Omental fat pad (tissue), 3 donors: ENCODE measurements at regions not wholly inside any gene's neighbourhood (a gene's known extent, or its start where the extent isn't known, plus 50 kb on each side); places are given as distances from the start of the nearest gene placed in this dataset.

Experiments used
- ATAC-seq: fragments of 150-250 bp; one replicate; pipeline ENCODE4 v1.9.1; 2016; ENCODE audit warnings: mild to moderate bottlenecking, moderate library complexity; ENCODE audit not compliant: low FRiP score
- DNase-seq: peaks from one replicate; pipeline ENCODE4 v3.0.0-alpha.2; 2019; ENCODE audit warnings: low spot score
- TF ChIP-seq, protein P1 (sequence below), 3 donors: fragments of 450-650 bp; IDR thresholded peaks; one replicate each; pipeline ENCODE4 v1.5.1; 2016 to 2017; ENCODE audit warnings: antibody characterized with exemption in 3 of 3, mild to moderate bottlenecking in 3 of 3, moderate library complexity in 2 of 3

DNA sequence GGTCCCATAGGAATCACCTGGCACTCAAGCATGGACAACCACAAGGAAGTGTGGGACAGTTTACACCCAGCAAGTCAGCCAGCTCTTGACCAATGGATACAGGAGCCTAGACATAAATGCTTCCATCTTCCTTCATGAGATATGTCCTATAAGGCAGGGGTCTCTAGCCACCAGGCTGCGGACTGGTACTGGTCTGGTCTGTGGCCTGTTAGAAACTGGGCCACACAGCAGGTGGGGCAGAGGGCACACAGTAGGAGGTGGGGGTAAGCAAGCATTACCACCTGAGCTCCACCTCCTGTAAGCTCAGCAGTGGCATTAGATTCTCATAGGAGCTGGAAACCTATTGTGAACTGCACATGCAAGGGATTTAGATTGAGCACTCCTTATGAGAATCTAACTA lies 437.1 kb downstream of the CD109 start:
- ATAC-seq (no peak), DNase-seq (no peak)
- TF ChIP-seq, protein P1, sequence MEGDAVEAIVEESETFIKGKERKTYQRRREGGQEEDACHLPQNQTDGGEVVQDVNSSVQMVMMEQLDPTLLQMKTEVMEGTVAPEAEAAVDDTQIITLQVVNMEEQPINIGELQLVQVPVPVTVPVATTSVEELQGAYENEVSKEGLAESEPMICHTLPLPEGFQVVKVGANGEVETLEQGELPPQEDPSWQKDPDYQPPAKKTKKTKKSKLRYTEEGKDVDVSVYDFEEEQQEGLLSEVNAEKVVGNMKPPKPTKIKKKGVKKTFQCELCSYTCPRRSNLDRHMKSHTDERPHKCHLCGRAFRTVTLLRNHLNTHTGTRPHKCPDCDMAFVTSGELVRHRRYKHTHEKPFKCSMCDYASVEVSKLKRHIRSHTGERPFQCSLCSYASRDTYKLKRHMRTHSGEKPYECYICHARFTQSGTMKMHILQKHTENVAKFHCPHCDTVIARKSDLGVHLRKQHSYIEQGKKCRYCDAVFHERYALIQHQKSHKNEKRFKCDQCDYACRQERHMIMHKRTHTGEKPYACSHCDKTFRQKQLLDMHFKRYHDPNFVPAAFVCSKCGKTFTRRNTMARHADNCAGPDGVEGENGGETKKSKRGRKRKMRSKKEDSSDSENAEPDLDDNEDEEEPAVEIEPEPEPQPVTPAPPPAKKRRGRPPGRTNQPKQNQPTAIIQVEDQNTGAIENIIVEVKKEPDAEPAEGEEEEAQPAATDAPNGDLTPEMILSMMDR (IDR thresholded peaks at IDR 0.05) = no peak

DNA sequence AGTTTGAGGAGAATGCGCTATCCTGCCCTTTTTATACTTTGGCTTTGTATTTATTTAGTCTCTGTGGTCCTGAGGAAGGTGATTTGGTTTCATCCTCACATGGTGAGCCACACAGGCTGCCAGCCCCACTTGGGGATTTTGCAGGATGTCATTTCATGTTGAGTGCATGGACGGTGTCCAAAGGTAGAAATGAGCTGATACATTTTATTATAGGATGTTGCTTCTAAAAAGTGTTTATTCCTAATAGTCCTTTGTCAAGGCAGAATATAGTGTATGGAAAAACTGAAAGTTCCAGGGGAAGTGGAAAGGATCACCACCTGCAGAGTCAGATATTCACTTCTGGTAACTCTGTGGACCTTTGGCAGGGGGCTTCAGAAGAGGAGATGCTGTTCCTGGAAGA lies 434.6 kb downstream of the CD109 start:
- TF ChIP-seq, protein P1 (IDR thresholded peaks at IDR 0.05) = no peak
- no peak for ATAC-seq

DNA sequence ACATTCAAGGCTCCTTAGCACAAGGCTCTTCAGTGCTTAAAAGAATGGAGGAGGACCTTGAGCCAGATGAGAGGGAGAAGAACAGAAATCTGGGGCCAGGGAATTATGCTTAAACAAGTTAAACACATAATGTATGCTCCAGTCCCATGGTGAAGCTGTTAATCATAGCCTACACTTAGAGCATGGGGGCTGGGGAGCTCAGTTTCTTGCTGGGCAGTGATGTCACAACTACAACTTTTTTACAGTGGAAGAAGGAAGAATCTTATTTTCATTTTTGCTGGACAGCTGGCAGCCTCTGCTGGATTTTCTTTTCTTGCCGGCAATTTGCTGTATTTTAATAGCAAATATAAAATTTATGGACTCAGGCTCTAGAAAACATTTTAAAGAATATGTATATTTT lies 432.5 kb downstream of the CD109 start:
- TF ChIP-seq, protein P1 (IDR thresholded peaks at IDR 0.05) = no peak
- DNase-seq (no peak), ATAC-seq (no peak)

More for the DNA sequence above, 434.6 kb downstream of the CD109 start:
- DNase-seq = no peak

DNA sequence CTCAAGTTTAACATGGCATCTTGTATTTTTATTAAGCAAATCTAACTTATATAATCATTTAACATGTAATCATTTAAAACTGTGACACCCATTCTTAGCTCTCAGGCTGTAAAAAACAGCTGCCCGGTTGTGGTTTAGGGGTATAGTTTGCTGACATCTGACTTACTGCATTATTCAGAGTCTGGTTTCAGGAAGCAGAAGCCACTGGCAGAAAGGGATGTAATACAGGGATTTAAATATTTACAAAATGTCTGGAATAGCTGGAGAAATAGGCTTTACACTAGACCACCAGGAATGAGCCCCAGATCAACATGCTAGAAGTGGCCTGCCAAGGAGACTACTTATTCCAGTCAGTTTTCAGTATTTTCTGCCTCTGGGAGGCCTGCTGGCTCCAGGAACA lies 421.1 kb downstream of the CD109 start:
- no peak for DNase-seq
- ATAC-seq = no peak
- TF ChIP-seq, protein P1 (IDR thresholded peaks at IDR 0.05) = no peak

DNA sequence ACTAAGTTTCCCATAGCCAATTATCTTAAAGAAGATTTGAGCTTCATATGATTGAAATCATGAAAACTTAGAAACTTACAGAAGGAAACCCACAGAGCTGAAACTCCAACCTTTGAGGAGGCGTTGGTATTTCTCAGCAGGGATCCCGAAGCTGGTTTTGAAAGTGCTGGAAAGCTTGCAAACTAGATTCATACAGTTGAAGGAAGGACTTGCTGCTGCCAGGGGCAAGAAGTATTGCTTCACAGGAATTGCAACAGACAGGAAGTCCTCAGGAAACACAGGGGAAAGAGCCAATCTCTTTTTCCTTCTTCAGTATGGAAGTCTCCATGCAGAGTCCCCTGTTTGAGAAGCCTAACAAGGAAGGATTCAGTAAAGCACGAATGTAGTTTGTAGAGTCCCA lies 419.7 kb downstream of the CD109 start:
- DNase-seq (no peak), ATAC-seq (no peak)
- TF ChIP-seq, protein P1 (IDR thresholded peaks at IDR 0.05) = no peak

DNA sequence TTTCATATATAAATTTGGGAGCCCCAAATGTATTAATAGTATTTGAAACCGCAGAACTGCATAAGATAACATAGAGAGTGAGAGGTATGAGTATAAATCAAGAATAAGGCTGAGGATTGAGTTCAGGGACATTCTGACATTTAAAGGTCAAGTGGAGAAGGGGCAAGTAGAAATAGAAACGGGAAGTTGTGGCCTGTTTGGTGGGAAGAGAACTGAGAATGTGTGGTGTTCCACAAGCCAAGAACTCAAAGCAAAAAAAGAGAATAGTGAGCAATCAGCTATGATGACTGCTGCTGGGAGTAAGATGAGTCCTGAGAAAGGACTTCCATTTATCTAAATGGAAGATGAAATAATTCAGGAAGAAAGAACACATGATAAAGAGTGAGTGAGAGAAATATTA lies 418.4 kb downstream of the CD109 start:
- DNase-seq (no peak), ATAC-seq (no peak)
- TF ChIP-seq, protein P1 (IDR thresholded peaks at IDR 0.05) = no peak

DNA sequence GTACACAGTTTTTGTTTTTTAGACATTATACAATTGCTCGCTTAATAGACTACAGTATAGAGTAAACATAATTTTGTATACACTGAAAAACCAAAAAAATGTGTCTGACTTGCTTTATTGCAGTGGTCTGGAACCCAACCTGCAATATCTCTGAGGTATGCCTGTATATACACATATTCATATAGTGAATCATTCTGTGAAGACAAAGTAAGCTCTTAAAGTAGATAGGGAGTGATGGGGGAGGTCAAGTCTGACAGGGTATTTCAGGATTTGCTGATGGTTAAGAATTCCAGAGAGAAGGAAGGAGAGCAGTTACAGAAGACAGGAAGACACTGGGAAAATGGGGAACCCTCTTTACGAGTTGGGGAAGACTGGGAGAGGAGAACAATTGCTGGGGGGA lies 417.9 kb downstream of the CD109 start:
- TF ChIP-seq, protein P1 (IDR thresholded peaks at IDR 0.05) = no peak
- DNase-seq (no peak), ATAC-seq (no peak)
